Small intestine (tissue), 7 donors: ENCODE measurements at regions not wholly inside any gene's neighbourhood (a gene's known extent, or its start where the extent isn't known, plus 50 kb on each side); places are given as distances from the start of the nearest gene placed in this dataset.

Experiments
- DNase-seq, 2 donors: peaks; one replicate each; pipeline versions ENCODE4 v3.0.0 to v3.0.0-alpha.2; 2013
- FAIRE-seq: peaks from 2 replicates; lab custom pipeline; 2012; peaks lifted over from hg19 to GRCh38; lab: Jason Lieb, UNC
- H3K27ac ChIP-seq, 3 donors: one replicate each; pipeline ENCODE4 v1.5.1; 2013; ENCODE audit warnings: low read length in 2 of 3, mild to moderate bottlenecking in 2 of 3, control low read depth in 1 of 3, inconsistent platforms in 1 of 3, low read depth in 1 of 3, moderate library complexity in 1 of 3
- H3K27me3 ChIP-seq, 3 donors: one replicate each; pipeline ENCODE4 v1.6.1; 2013; ENCODE audit warnings: low read length in 3 of 3, inconsistent platforms in 1 of 3; ENCODE audit not compliant: control insufficient read depth in 3 of 3, insufficient read depth in 3 of 3
- H3K36me3 ChIP-seq, 3 donors: one replicate each; pipeline ENCODE4 v1.6.1; 2013; ENCODE audit warnings: low read length in 3 of 3, inconsistent platforms in 1 of 3, low read depth in 1 of 3, mild to moderate bottlenecking in 1 of 3, moderate library complexity in 1 of 3; ENCODE audit not compliant: control insufficient read depth in 3 of 3, insufficient read depth in 2 of 3
- H3K4me1 ChIP-seq, 3 donors: one replicate each; pipeline ENCODE4 v1.6.1; 2013; ENCODE audit warnings: low read length in 2 of 3, inconsistent platforms in 1 of 3, low read depth in 1 of 3, mild to moderate bottlenecking in 1 of 3, moderate library complexity in 1 of 3; ENCODE audit not compliant: control insufficient read depth in 3 of 3, insufficient read depth in 2 of 3
- H3K4me3 ChIP-seq, 3 donors: one replicate each; pipeline ENCODE4 v1.5.1; 2013; ENCODE audit warnings: low read length in 3 of 3, control low read depth in 1 of 3, inconsistent platforms in 1 of 3, low read depth in 1 of 3, mild to moderate bottlenecking in 1 of 3, moderate library complexity in 1 of 3
- H3K9me3 ChIP-seq, 2 donors: one replicate each; pipeline ENCODE4 v1.6.1; 2013; ENCODE audit warnings: low read depth in 1 of 2, low read length in 1 of 2; ENCODE audit not compliant: control insufficient read depth in 2 of 2, insufficient read depth in 1 of 2
- WGBS, 3 donors: extraction: QIAGEN DNeasy Blood & Tissue Kit; methylation state at CpG; one replicate each; pipeline ENCODE4 v1.1.7; 2013; 5-methylcytosine and 5-hydroxymethylcytosine counted together
- donor health status: healthy with polysubstance abuse.
- donor health status: control.
- donor health status: control.
- donor health status: Bipolar disorder and iron deficiency.
- donor health status: healthy.

GRCh38 chr13:84655677-84656076, 773.4 kb upstream of the SLITRK1 start:
- no peaks in the 10 kb centered on the region for H3K4me1 ChIP-seq
- FAIRE-seq (no peak), DNase-seq (no peak)
- H3K36me3 ChIP-seq = no peaks in the 10 kb centered on the region
- 59 to 91% (median 72%) methylated on average over 3 of the region's 3 CpGs for WGBS, 3 donors
- no peak overlapping the region for H3K27ac ChIP-seq
- no peaks in the 10 kb centered on the region for H3K9me3 ChIP-seq
- H3K4me3 ChIP-seq = no peak overlapping the region
- H3K27me3 ChIP-seq = no peaks in the 10 kb centered on the region

- Histone ChIP-seq H3K9me3 (no peaks in the 10 kb centered on the region), H3K27ac (no peak overlapping the region), H3K27me3 (no peaks in the 10 kb centered on the region), H3K4me1 (no peaks in the 10 kb centered on the region), H3K36me3 (no peaks in the 10 kb centered on the region), H3K4me3 (no peak overlapping the region)
- whole genome bisulfite sequencing, 3 donors = 50 to 71% (median 61%) methylated on average over 5 of the region's 5 CpGs
- DNase-seq = no peak
- FAIRE-seq = no peak
Measured at GRCh38 chr13:84654654-84655275, 772.5 kb upstream of the SLITRK1 start.

DNA sequence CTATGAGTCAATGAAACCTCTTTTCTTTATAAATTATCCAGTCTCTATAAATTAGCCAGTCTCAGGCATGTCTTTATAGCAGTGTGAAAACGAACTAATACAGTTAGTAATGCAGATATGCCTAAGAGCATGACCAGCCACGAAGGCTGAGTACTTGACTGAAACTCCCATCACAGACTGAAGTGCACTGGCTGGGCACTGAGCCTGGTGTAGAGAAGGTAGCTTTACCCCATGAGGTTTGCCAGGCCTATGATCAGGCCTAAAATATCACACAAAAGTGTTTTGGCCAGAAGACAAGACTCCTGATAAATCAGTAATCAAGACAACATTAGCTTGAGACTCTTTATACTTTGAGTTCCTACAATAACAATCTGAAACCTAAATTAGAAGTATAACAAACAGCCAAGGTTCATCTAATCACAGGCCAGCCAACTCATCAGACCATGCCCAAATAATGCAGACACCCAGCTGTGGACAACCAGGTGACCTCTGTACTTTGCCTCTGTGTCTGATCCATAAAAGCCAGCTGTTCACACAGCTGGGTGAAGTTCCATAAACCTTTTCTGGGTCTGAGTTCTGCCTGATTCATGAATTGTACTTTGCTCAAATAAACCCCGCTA, 771.8 kb upstream of the SLITRK1 start:
- Histone ChIP-seq H3K36me3 (no peaks in the 10 kb centered on the region), H3K27ac (no peak overlapping the region), H3K4me1 (no peaks in the 10 kb centered on the region), H3K9me3 (no peaks in the 10 kb centered on the region), H3K4me3 (no peak overlapping the region), H3K27me3 (no peaks in the 10 kb centered on the region)
- FAIRE-seq (no peak), DNase-seq (peak in 1 of 2 donors; percentile 15)
- 65 to 82% (median 71%) methylated on average over 3 of the region's 3 CpGs for WGBS, 3 donors

DNA sequence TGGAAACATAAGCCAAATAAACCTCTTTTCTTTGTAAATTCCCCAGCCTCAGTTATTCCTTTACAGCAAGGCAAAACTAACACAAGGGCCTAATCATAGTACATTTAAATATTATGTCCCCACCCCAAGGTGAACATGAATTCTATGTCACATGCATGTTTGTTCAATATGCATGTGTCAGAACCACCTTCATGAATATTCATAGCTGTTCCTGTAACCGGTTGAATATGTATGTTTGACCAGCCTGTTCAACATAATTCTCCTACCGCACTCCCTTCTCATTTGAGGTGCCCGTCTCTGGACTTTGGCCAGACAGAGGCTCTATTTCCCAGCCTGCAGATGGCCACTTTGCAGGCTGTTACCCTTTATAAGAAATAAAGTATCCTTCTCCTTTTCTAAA, 769.4 kb upstream of the SLITRK1 start:
- H3K4me1 ChIP-seq = no peaks in the 10 kb centered on the region
- no peak for DNase-seq
- WGBS, 3 donors = 34 to 72% (median 58%) methylated on average over 3 of the region's 3 CpGs
- H3K27me3 ChIP-seq = no peaks in the 10 kb centered on the region
- no peak overlapping the region for H3K27ac ChIP-seq
- H3K4me3 ChIP-seq = no peak overlapping the region
- no peaks in the 10 kb centered on the region for H3K36me3 ChIP-seq
- no peaks in the 10 kb centered on the region for H3K9me3 ChIP-seq
- no peak for FAIRE-seq

DNA sequence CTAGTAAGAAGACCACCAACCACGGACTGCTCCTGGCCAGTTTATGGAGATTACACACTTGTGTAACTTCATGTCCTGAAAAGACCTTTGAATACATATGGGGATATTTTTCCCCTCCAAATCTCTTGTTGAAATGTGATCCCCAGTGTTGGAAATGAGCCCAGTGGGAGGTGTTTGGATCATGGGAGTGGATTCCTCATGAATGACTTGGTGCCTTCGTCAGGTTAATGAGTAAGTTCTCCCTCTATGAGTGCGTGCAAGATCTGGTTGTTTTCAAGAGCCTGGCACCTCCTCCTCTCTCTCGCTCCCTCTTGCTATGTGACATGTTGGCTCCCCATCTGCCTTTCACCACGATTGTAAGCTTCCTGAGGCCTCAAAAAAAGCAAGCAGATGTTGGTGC, 769.0 kb upstream of the SLITRK1 start:
- no peak for FAIRE-seq
- Histone ChIP-seq H3K27ac (no peak overlapping the region), H3K9me3 (no peaks in the 10 kb centered on the region), H3K4me3 (no peak overlapping the region), H3K36me3 (no peaks in the 10 kb centered on the region), H3K27me3 (no peaks in the 10 kb centered on the region), H3K4me1 (no peaks in the 10 kb centered on the region)
- DNase-seq = peak in 1 of 2 donors; percentile 6
- 50 to 69% (median 53%) methylated on average over 5 of the region's 5 CpGs for WGBS, 3 donors

- WGBS, 3 donors = 59 to 68% (median 63%) methylated on average over 4 of the region's 4 CpGs
- no peak overlapping the region for H3K4me3 ChIP-seq
- H3K27me3 ChIP-seq = no peaks in the 10 kb centered on the region
- no peak for FAIRE-seq
- H3K36me3 ChIP-seq = no peaks in the 10 kb centered on the region
- no peaks in the 10 kb centered on the region for H3K9me3 ChIP-seq
- H3K4me1 ChIP-seq = no peaks in the 10 kb centered on the region
- no peak for DNase-seq
- no peak overlapping the region for H3K27ac ChIP-seq
Measured at GRCh38 chr13:84649853-84650252, 767.6 kb upstream of the SLITRK1 start.

GRCh38 chr13:84648069-84648640, 765.9 kb upstream of the SLITRK1 start:
- Histone ChIP-seq H3K36me3 (no peaks in the 10 kb centered on the region), H3K4me1 (no peaks in the 10 kb centered on the region), H3K4me3 (no peak overlapping the region), H3K27ac (no peak overlapping the region), H3K27me3 (no peaks in the 10 kb centered on the region), H3K9me3 (no peaks in the 10 kb centered on the region)
- 41 to 58% (median 55%) methylated on average over 2 of the region's 2 CpGs for WGBS, 3 donors
- FAIRE-seq (peak; percentile 80), DNase-seq (no peak)

- FAIRE-seq (no peak), DNase-seq (no peak)
- H3K4me3 ChIP-seq = no peak overlapping the region
- no peaks in the 10 kb centered on the region for H3K4me1 ChIP-seq
- H3K27ac ChIP-seq = no peak overlapping the region
- 79 to 92% (median 85%) methylated on average over 3 of the region's 3 CpGs for WGBS, 3 donors
- H3K36me3 ChIP-seq = no peaks in the 10 kb centered on the region
- no peaks in the 10 kb centered on the region for H3K27me3 ChIP-seq
- no peaks in the 10 kb centered on the region for H3K9me3 ChIP-seq
Measured at GRCh38 chr13:84646957-84647356, 764.7 kb upstream of the SLITRK1 start.
